A673 (cell line): ENCODE measurements at regions not wholly inside any gene's neighbourhood (a gene's known extent, or its start where the extent isn't known, plus 50 kb on each side); places are given as distances from the start of the nearest gene placed in this dataset.

ENCODE experiments used
- EZH2 ChIP-seq: fragments of 200-600 bp; sonication (generic); IDR thresholded peaks from 2 replicates; pipeline ENCODE4 v1.6.1; 2017; ENCODE audit warnings: borderline replicate concordance, low read depth, mild to moderate bottlenecking, mixed read lengths, antibody characterized with exemption, low read length; ENCODE audit not compliant: poor library complexity, severe bottlenecking
- TF ChIP-seq, protein P1 (sequence below): fragments of 300-800, 200-600 bp; sonication (generic); conservative IDR thresholded peaks from 2 replicates; pipeline ENCODE4 v1.5.1; 2017; ENCODE audit warnings: low read depth, mild to moderate bottlenecking, antibody characterized with exemption, low read length, moderate library complexity, mixed read lengths

GRCh38 chr9:124198948-124199347, 58.8 kb upstream of the NEK6 start:
- TF ChIP-seq, protein P1, sequence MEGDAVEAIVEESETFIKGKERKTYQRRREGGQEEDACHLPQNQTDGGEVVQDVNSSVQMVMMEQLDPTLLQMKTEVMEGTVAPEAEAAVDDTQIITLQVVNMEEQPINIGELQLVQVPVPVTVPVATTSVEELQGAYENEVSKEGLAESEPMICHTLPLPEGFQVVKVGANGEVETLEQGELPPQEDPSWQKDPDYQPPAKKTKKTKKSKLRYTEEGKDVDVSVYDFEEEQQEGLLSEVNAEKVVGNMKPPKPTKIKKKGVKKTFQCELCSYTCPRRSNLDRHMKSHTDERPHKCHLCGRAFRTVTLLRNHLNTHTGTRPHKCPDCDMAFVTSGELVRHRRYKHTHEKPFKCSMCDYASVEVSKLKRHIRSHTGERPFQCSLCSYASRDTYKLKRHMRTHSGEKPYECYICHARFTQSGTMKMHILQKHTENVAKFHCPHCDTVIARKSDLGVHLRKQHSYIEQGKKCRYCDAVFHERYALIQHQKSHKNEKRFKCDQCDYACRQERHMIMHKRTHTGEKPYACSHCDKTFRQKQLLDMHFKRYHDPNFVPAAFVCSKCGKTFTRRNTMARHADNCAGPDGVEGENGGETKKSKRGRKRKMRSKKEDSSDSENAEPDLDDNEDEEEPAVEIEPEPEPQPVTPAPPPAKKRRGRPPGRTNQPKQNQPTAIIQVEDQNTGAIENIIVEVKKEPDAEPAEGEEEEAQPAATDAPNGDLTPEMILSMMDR, result no peak
- TF ChIP-seq EZH2, result no peak
